ENCODE measurements at regions not wholly inside any gene's neighbourhood (a gene's known extent, or its start where the extent isn't known, plus 50 kb on each side); places are given as distances from the start of the nearest gene placed in this dataset.

DNA sequence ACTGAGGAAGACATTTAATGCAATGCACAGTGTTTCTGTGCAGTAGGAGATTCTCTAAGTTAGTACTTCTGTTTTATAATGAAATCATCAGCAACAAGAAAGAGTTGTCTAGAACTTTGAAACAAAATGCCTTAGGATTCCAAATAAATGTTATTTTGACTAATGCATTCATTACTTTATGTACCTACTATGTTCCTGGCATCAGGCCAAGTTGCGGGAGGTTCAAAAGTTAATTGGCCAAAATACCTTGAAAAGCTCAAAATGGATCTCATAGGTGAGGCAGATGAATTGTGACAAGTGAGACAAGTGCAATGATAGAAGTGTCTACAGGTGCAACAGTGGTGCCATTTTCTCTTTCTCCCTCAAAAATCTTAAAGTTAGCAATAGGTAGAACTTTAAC, 289.4 kb downstream of the TOX3 start:
- Histone ChIP-seq H3K79me2 (ENCODE audit: insufficient read depth, low read length) (no peaks in the 10 kb centered on the region), H3F3A (ENCODE audit: low read depth) (no peaks in the 10 kb centered on the region), H3K9me2 (replicated peaks; ENCODE audit: low read depth, low read length) (no peaks in the 10 kb centered on the region), H2AFZ (ENCODE audit: low read length) (no peak overlapping the region), H3K9ac (ENCODE audit: low read depth, low read length, poor library complexity, severe bottlenecking) (no peak overlapping the region), H3K4me2 (ENCODE audit: low read depth, low read length, poor library complexity, severe bottlenecking) (no peak overlapping the region), H3K36me3 (ENCODE audit: insufficient read depth, low read length) (no peaks in the 10 kb centered on the region), H3K4me1 (ENCODE audit: insufficient read depth, low read length, poor library complexity, severe bottlenecking) (no peaks in the 10 kb centered on the region), H3K27me3 (ENCODE audit: insufficient read depth, low read length, poor library complexity, severe bottlenecking) (no peaks in the 10 kb centered on the region), H3K4me3 (ENCODE audit: low read length, poor library complexity, severe bottlenecking) (no peak overlapping the region), H3K9me3 (ENCODE audit: insufficient read depth, low read depth, low read length) (no peaks in the 10 kb centered on the region), H4K20me1 (ENCODE audit: insufficient read depth, low read length, poor library complexity, severe bottlenecking) (no peaks in the 10 kb centered on the region)
- no peak for TF ChIP-seq EZH2phosphoT487 (IDR thresholded peaks at IDR 0.05; ENCODE audit: borderline replicate concordance)
- no peak for TF ChIP-seq CTCF (conservative IDR thresholded peaks at IDR 0.05; ENCODE audit: low read length)

GRCh38 chr16:52256310-52257078, 290.4 kb downstream of the TOX3 start:
- no peak overlapping the region for H3K9ac ChIP-seq (ENCODE audit: low read depth, low read length, poor library complexity, severe bottlenecking)
- H3K4me2 ChIP-seq (ENCODE audit: low read depth, low read length, poor library complexity, severe bottlenecking): no peak overlapping the region
- no peaks in the 10 kb centered on the region for H3K9me3 ChIP-seq (ENCODE audit: insufficient read depth, low read depth, low read length)
- no peak overlapping the region for H2AFZ ChIP-seq (ENCODE audit: low read length)
- H3K9me2 ChIP-seq (replicated peaks; ENCODE audit: low read depth, low read length): no peaks in the 10 kb centered on the region
- H3K79me2 ChIP-seq (ENCODE audit: insufficient read depth, low read length): no peaks in the 10 kb centered on the region
- H4K20me1 ChIP-seq (ENCODE audit: insufficient read depth, low read length, poor library complexity, severe bottlenecking): no peaks in the 10 kb centered on the region
- TF ChIP-seq EZH2phosphoT487 (IDR thresholded peaks at IDR 0.05; ENCODE audit: borderline replicate concordance) (no peak), CTCF (conservative IDR thresholded peaks at IDR 0.05; ENCODE audit: low read length) (no peak)
- no peaks in the 10 kb centered on the region for H3K36me3 ChIP-seq (ENCODE audit: insufficient read depth, low read length)
- H3K27me3 ChIP-seq (ENCODE audit: insufficient read depth, low read length, poor library complexity, severe bottlenecking): no peaks in the 10 kb centered on the region
- no peaks in the 10 kb centered on the region for H3K4me1 ChIP-seq (ENCODE audit: insufficient read depth, low read length, poor library complexity, severe bottlenecking)
- H3F3A ChIP-seq (ENCODE audit: low read depth): no peaks in the 10 kb centered on the region
- no peak overlapping the region for H3K4me3 ChIP-seq (ENCODE audit: low read length, poor library complexity, severe bottlenecking)

- Histone ChIP-seq H3K9me2 (replicated peaks; ENCODE audit: low read depth, low read length) (no peaks in the 10 kb centered on the region), H3K9me3 (ENCODE audit: insufficient read depth, low read depth, low read length) (no peaks in the 10 kb centered on the region), H3K27me3 (ENCODE audit: insufficient read depth, low read length, poor library complexity, severe bottlenecking) (no peaks in the 10 kb centered on the region), H3K79me2 (ENCODE audit: insufficient read depth, low read length) (no peaks in the 10 kb centered on the region), H3K36me3 (ENCODE audit: insufficient read depth, low read length) (no peaks in the 10 kb centered on the region), H3K9ac (ENCODE audit: low read depth, low read length, poor library complexity, severe bottlenecking) (no peak overlapping the region), H3K4me2 (ENCODE audit: low read depth, low read length, poor library complexity, severe bottlenecking) (no peak overlapping the region), H3F3A (ENCODE audit: low read depth) (no peaks in the 10 kb centered on the region), H3K4me1 (ENCODE audit: insufficient read depth, low read length, poor library complexity, severe bottlenecking) (no peaks in the 10 kb centered on the region), H3K4me3 (ENCODE audit: low read length, poor library complexity, severe bottlenecking) (no peak overlapping the region), H2AFZ (ENCODE audit: low read length) (no peak overlapping the region), H4K20me1 (ENCODE audit: insufficient read depth, low read length, poor library complexity, severe bottlenecking) (no peaks in the 10 kb centered on the region)
- TF ChIP-seq CTCF (conservative IDR thresholded peaks at IDR 0.05; ENCODE audit: low read length) (no peak), EZH2phosphoT487 (IDR thresholded peaks at IDR 0.05; ENCODE audit: borderline replicate concordance) (no peak)
Measured at GRCh38 chr16:52254746-52255145, 292.2 kb downstream of the TOX3 start.
